HG02885 (cell line): ENCODE measurements at regions not wholly inside any gene's neighbourhood (a gene's known extent, or its start where the extent isn't known, plus 50 kb on each side); places are given as distances from the start of the nearest gene placed in this dataset.
"Not testable (repeated sequence)": the region's sequence is repeated elsewhere in the genome, so short reads cannot be mapped to it uniquely, and the experiment has no call there.

Source experiments
- ATAC-seq: cut with Tn5 transposase; IDR thresholded peaks from one replicate; pipeline ENCODE4 v1.9.1; 2021; ENCODE audit warnings: mild to moderate bottlenecking; ENCODE audit not compliant: unreplicated experiment, poor library complexity

GRCh38 chr1:72375226-72375625 lies 92.9 kb upstream of the NEGR1 start:
- ATAC-seq = no peak

- ATAC-seq = no peak
Observed at GRCh38 chr1:72371259-72372035, 89.1 kb upstream of the NEGR1 start.

- ATAC-seq = not testable (repeated sequence)
Observed at GRCh38 chr1:72370836-72371235, 88.5 kb upstream of the NEGR1 start.

- no peak for ATAC-seq
Observed at GRCh38 chr1:72369069-72369757, 86.9 kb upstream of the NEGR1 start.

- ATAC-seq = no peak
Observed at GRCh38 chr1:72366466-72366865, 84.1 kb upstream of the NEGR1 start.

- no peak for ATAC-seq
Observed at GRCh38 chr1:72365693-72366092, 83.4 kb upstream of the NEGR1 start.

- ATAC-seq = no peak
Observed at GRCh38 chr1:72362538-72362937, 80.2 kb upstream of the NEGR1 start.

- no peak for ATAC-seq
Observed at GRCh38 chr1:72357411-72357810, 75.1 kb upstream of the NEGR1 start.

GRCh38 chr1:72355899-72356298 lies 73.6 kb upstream of the NEGR1 start:
- ATAC-seq = no peak

GRCh38 chr1:72341661-72342060 lies 59.3 kb upstream of the NEGR1 start:
- ATAC-seq = no peak

- ATAC-seq = no peak
Observed at GRCh38 chr1:72336776-72337175, 54.4 kb upstream of the NEGR1 start.
